ENCODE measurements at regions not wholly inside any gene's neighbourhood (a gene's known extent, or its start where the extent isn't known, plus 50 kb on each side); places are given as distances from the start of the nearest gene placed in this dataset.
"Not testable (repeated sequence)": the region's sequence is repeated elsewhere in the genome, so short reads cannot be mapped to it uniquely, and the experiment has no call there.

- FAIRE-seq: no peak
Observed at GRCh38 chr11:92109466-92109865, 115.2 kb upstream of the FAT3 start.

GRCh38 chr11:92107331-92107730 lies 117.3 kb upstream of the FAT3 start:
- no peak for FAIRE-seq

GRCh38 chr11:92104349-92104748 lies 120.3 kb upstream of the FAT3 start:
- no peak for FAIRE-seq

- no peak for FAIRE-seq
Observed at GRCh38 chr11:92101920-92102319, 122.7 kb upstream of the FAT3 start.

- FAIRE-seq: no peak
Observed at GRCh38 chr11:92099183-92099582, 125.4 kb upstream of the FAT3 start.

GRCh38 chr11:92098172-92098571 lies 126.4 kb upstream of the FAT3 start:
- FAIRE-seq: no peak

GRCh38 chr11:92087725-92088537 lies 136.7 kb upstream of the FAT3 start:
- no peak for FAIRE-seq

GRCh38 chr11:92083123-92083522 lies 141.5 kb upstream of the FAT3 start:
- FAIRE-seq: no peak

- no peak for FAIRE-seq
Observed at GRCh38 chr11:92082652-92083051, 142.0 kb upstream of the FAT3 start.

- not testable (repeated sequence) for FAIRE-seq
Observed at GRCh38 chr11:92074498-92074897, 150.1 kb upstream of the FAT3 start.

- no peak for FAIRE-seq
Observed at GRCh38 chr11:92071660-92072059, 153.0 kb upstream of the FAT3 start.

- FAIRE-seq: no peak
Observed at GRCh38 chr11:92070026-92070889, 154.4 kb upstream of the FAT3 start.

GRCh38 chr11:92067016-92067415 lies 157.6 kb upstream of the FAT3 start:
- no peak for FAIRE-seq

- FAIRE-seq: no peak
Observed at GRCh38 chr11:92061456-92062062, 163.1 kb upstream of the FAT3 start.

- FAIRE-seq: no peak
Observed at GRCh38 chr11:92057849-92058442, 166.7 kb upstream of the FAT3 start.

GRCh38 chr11:92053216-92053615 lies 171.4 kb upstream of the FAT3 start:
- FAIRE-seq: no peak

GRCh38 chr11:92050305-92050704 lies 174.3 kb upstream of the FAT3 start:
- no peak for FAIRE-seq

- no peak for FAIRE-seq
Observed at GRCh38 chr11:92048415-92048814, 176.2 kb upstream of the FAT3 start.

- no peak for FAIRE-seq
Observed at GRCh38 chr11:92046103-92046502, 178.5 kb upstream of the FAT3 start.

- no peak for FAIRE-seq
Observed at GRCh38 chr11:92045301-92045700, 179.3 kb upstream of the FAT3 start.

GRCh38 chr11:92035488-92035887 lies 189.1 kb upstream of the FAT3 start:
- FAIRE-seq: no peak

GRCh38 chr11:92027136-92027535 lies 197.5 kb upstream of the FAT3 start:
- FAIRE-seq: not testable (repeated sequence)

- no peak for FAIRE-seq
Observed at GRCh38 chr11:92026664-92027063, 198.0 kb upstream of the FAT3 start.

Measured in A204.1 (cell line).